Epithelial cell of esophagus (primary cell): ENCODE measurements at regions not wholly inside any gene's neighbourhood (a gene's known extent, or its start where the extent isn't known, plus 50 kb on each side); places are given as distances from the start of the nearest gene placed in this dataset.

Experiments used
- DNase-seq: peaks from one replicate; pipeline ENCODE4 v3.0.0; 2010; ENCODE audit warnings: low read depth
- H3K4me3 ChIP-seq: 2 replicates; pipeline ENCODE4 v1.5.1; 2011; ENCODE audit warnings: mild to moderate bottlenecking, low read length, control low read depth
- TF ChIP-seq, protein P1 (sequence below): IDR thresholded peaks from 2 replicates; pipeline ENCODE4 v1.5.1; 2011; ENCODE audit warnings: low read depth, mild to moderate bottlenecking, low read length, control low read depth, inconsistent platforms; ENCODE audit not compliant: insufficient read depth; ENCODE audit errors: missing control alignments

DNA sequence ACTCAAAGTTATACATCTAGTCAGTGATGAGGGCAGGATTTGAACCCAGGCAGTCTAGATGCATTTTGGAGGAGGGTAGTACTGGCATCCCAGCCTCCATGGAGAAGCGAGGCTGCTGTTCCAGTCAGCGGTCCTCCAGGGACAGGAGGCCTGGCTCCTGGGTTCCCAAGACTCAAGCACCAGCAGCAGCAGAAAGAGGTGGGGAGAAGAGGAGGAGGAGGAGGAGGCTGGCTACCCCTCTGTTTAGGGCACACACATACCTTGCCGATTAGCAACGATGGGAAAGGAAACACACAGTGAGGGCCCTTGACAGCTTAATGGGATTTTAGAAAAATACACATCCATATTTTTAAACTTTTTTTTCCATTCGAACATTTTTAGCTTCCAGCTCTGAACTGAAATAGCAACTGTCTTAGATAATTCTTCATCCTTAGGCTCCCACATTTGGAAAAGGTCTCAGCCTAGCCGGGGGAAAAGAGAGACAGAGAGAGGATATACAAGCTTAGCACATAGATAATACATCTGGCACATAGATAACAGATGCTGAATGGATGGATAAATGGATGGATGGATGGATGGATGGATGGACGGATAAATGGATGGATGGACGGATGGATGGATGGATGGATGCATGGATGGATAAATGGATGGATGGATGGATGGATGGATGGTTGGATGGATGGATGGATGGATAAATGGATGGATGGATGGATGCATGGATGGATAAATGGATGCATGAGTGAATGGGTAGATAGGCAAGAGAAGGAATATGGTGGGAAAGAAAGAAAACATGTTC is 87.9 kb downstream of the LBH start:
- no peak for DNase-seq
- TF ChIP-seq, protein P1, sequence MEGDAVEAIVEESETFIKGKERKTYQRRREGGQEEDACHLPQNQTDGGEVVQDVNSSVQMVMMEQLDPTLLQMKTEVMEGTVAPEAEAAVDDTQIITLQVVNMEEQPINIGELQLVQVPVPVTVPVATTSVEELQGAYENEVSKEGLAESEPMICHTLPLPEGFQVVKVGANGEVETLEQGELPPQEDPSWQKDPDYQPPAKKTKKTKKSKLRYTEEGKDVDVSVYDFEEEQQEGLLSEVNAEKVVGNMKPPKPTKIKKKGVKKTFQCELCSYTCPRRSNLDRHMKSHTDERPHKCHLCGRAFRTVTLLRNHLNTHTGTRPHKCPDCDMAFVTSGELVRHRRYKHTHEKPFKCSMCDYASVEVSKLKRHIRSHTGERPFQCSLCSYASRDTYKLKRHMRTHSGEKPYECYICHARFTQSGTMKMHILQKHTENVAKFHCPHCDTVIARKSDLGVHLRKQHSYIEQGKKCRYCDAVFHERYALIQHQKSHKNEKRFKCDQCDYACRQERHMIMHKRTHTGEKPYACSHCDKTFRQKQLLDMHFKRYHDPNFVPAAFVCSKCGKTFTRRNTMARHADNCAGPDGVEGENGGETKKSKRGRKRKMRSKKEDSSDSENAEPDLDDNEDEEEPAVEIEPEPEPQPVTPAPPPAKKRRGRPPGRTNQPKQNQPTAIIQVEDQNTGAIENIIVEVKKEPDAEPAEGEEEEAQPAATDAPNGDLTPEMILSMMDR, result no peak
- no peak overlapping the region for H3K4me3 ChIP-seq

DNA sequence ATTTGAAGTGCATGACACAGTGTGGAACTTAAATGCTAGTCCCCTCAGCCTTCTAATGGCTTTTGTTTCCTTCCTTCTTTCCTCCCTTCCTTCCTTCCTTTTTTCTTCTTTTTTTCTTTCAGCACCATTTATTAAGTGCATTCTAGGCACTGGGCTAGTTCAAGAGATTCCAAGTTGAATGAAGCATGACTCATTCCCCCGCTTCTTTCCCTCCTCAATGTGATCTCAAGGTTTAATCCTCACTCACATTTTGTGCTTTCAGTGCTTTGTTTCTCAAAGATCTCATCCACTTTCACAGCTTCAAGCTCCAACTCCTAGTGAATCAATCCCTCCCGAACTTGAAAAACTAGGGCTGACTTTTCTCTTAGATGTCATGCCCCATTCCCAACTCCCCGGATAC is 90.1 kb downstream of the LBH start:
- TF ChIP-seq, protein P1, result no peak
- DNase-seq, result peak; percentile 20

DNA sequence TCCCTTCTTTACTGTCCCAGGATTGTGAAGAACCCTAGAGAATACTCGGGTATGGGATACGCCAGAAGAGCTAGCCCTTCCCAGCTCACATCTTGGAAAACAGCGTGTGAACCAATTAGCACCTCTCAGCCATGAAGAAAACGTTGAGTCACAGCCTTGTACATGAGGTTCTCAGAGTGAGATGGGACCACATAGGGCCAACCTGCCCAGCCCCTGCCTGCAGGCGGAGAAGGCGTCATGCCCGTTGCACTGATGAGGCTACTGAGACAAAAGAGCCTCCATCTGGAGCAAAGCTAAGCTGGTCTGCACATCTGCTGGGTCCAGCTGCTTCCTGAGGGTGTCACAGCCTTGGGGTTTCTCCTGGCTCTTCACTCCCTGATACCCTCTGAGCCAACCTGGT is 92.2 kb downstream of the LBH start:
- DNase-seq, result no peak
- TF ChIP-seq, protein P1, result no peak
- no peak overlapping the region for H3K4me3 ChIP-seq

More for the DNA sequence above, 90.1 kb downstream of the LBH start:
- no peak overlapping the region for H3K4me3 ChIP-seq

DNA sequence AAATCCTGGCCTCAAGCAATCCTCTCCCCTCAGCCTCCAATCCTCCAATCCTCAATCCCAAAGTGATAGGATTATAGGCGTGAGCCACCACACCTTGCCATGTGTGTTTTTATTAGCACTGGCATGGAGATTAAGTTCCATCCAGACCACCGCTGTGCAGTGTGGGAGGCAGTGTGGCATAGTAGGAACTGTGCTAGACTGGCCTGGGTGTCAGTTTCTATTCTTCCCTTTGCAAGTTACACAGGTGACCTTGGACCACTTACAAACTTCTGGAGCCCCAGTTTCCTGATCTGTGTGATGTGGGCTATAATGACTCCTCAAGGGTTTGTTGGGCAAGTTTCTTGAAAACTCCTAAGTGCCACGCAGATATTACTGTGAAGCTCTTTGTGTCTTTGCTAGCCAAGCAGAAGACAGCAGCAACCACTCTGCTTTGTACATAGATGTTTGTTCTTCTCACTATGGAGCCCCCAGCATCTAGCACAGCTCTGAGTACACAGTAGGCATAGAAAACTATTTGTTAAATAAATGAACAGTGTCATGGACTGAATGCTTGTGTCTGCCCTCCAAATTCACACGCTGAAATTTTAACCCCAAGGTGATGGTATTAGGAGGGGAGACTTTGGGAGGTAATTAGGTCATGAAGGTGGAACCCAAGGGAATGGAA is 93.0 kb downstream of the LBH start:
- no peak overlapping the region for H3K4me3 ChIP-seq
- DNase-seq, result no peak
- TF ChIP-seq, protein P1, result no peak

DNA sequence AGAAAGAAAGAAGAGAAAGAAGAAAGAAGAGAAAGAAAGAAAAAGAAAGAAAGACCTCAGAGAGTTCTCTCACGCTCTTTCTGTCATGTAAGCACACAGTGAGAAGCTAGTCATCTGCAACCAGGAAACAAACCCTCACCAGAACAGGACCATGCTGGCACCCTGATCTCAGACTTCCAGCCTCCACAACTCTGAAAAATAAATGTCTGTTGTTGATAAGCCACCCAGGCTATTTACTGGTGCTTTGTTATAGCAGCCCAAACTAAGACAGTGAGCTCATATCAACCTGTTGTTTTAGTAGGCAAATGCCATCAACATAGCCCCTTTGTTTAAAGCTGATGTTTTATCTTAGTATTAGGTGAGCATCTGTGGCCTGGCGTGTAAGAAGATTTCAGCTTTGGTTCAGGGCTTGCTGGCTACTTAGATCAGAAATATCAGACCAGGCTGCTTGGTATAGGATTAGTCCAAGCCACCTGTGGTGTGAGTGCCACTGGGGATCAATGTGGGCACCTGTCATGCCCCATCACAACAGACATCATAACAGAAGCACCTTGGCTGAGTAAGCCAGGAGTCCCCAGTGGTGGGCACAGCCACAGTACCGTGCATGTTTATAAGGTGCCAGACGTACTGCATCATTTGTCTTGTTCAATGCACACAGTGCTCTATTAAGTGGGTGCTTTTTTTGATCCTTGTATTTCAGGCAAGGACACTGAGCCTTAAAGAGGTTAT is 94.4 kb downstream of the LBH start:
- no peak overlapping the region for H3K4me3 ChIP-seq
- TF ChIP-seq, protein P1, result no peak
- DNase-seq, result no peak

DNA sequence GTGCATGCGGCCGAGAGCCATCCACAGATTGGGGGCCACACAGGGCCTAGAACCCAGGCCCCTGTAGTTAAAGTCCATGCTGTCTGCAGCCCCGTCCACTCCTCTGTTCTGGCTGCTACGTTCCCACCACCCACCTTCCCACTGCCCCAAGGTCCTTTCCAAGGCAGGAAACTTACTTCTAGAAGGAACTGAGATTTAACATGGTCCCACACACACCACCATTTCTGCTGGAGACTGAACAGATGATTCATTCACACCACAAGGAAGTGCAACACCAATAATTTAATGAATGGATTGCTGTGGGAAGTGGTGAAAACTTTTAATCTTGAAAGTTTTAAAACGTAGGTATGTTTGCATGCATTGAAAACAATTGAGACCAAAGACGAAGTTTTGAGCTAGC is 95.2 kb downstream of the LBH start:
- no peak overlapping the region for H3K4me3 ChIP-seq
- TF ChIP-seq, protein P1, result no peak
- DNase-seq, result no peak
